ENCODE measurements at regions not wholly inside any gene's neighbourhood (a gene's known extent, or its start where the extent isn't known, plus 50 kb on each side); places are given as distances from the start of the nearest gene placed in this dataset.

DNA sequence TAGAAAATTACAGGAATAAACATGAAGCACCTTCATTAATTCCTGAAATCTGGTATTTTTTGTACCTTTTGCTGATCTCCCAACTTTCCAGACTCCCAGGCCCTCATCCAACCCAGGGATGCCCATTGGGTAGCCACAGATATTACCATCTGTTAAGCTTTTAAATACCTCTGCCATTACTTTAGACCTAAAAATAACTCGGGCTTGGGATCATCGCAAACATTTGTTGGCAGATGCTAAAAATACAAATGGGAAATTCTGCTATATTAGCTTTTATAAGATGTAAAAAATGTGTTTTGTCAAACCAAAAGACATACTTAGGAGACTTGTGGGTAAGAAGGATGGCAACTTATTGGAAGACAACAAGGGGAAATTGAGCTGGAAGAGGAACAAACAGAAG, 376.1 kb downstream of the CENPW start:
- TF ChIP-seq, protein P1, sequence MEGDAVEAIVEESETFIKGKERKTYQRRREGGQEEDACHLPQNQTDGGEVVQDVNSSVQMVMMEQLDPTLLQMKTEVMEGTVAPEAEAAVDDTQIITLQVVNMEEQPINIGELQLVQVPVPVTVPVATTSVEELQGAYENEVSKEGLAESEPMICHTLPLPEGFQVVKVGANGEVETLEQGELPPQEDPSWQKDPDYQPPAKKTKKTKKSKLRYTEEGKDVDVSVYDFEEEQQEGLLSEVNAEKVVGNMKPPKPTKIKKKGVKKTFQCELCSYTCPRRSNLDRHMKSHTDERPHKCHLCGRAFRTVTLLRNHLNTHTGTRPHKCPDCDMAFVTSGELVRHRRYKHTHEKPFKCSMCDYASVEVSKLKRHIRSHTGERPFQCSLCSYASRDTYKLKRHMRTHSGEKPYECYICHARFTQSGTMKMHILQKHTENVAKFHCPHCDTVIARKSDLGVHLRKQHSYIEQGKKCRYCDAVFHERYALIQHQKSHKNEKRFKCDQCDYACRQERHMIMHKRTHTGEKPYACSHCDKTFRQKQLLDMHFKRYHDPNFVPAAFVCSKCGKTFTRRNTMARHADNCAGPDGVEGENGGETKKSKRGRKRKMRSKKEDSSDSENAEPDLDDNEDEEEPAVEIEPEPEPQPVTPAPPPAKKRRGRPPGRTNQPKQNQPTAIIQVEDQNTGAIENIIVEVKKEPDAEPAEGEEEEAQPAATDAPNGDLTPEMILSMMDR (IDR thresholded peaks at IDR 0.05; ENCODE audit: low read length) = no peak
- TF ChIP-seq EZH2 (IDR thresholded peaks at IDR 0.05; ENCODE audit: borderline replicate concordance, low read length) = no peak

Data from OCI-LY1 (cell line).